H1 (cell line): ENCODE measurements at regions not wholly inside any gene's neighbourhood (a gene's known extent, or its start where the extent isn't known, plus 50 kb on each side); places are given as distances from the start of the nearest gene placed in this dataset.
"Not testable (repeated sequence)": the region's sequence is repeated elsewhere in the genome, so short reads cannot be mapped to it uniquely, and the experiment has no call there.

Source experiments
- CTCF ChIA-PET: fragments of 300-600 bp; sonication (Branson Sonifier 250); formaldehyde crosslinking; loops from one replicate; lab custom pipeline; 2021; ENCODE audit not compliant: partially characterized antibody; lab: Charles Lee
- POLR2A ChIA-PET: fragments of 300-600 bp; sonication (Branson Sonifier 250); formaldehyde crosslinking; loops from one replicate; lab custom pipeline; 2021; ENCODE audit warnings: inconsistent platforms; ENCODE audit not compliant: partially characterized antibody; lab: Charles Lee
- DNase-seq, 2 experiments: peaks; one replicate each; pipeline versions ENCODE4 v3.0.0 to v3.0.0-alpha.2; 2010 to 2022; ENCODE audit warnings: low spot score in 2 of 2, low read depth in 1 of 2, mixed read lengths in 1 of 2
- FAIRE-seq: peaks from 2 replicates; lab custom pipeline; 2011; peaks lifted over from hg19 to GRCh38; lab: Jason Lieb, UNC
- H2AFZ ChIP-seq: 2 replicates; pipeline ENCODE4 v1.8.1; 2012; ENCODE audit warnings: low read length, inconsistent platforms
- H2AK5ac ChIP-seq: 2 replicates; pipeline ENCODE4 v1.6.1; 2013; ENCODE audit warnings: low read depth, low read length
- H2BK120ac ChIP-seq: replicated peaks from 2 replicates; pipeline ENCODE3; 2013; ENCODE audit warnings: low read depth, low read length, inconsistent platforms
- H2BK12ac ChIP-seq: 2 replicates; pipeline ENCODE4 v1.6.1; 2013; ENCODE audit warnings: low read depth, low read length
- H2BK15ac ChIP-seq: 2 replicates; pipeline ENCODE4 v1.6.1; 2013; ENCODE audit warnings: low read length
- H2BK20ac ChIP-seq: 2 replicates; pipeline ENCODE4 v1.6.1; 2013; ENCODE audit warnings: low read length
- H2BK5ac ChIP-seq: 2 replicates; pipeline ENCODE4 v1.6.1; 2013; ENCODE audit warnings: low read depth, low read length
- H3K14ac ChIP-seq: 2 replicates; pipeline ENCODE4 v1.6.1; 2013; ENCODE audit warnings: inconsistent platforms; ENCODE audit not compliant: insufficient read length
- H3K18ac ChIP-seq: 2 replicates; pipeline ENCODE4 v1.6.1; 2013; ENCODE audit warnings: low read length; ENCODE audit errors: extremely low read depth
- H3K23ac ChIP-seq: 2 replicates; pipeline ENCODE4 v1.6.1; 2013; ENCODE audit warnings: inconsistent platforms; ENCODE audit not compliant: insufficient read length
- H3K23me2 ChIP-seq: 2 replicates; pipeline ENCODE4 v1.6.1; 2013; ENCODE audit warnings: low read depth, low read length
- H3K27ac ChIP-seq: 2 replicates; pipeline ENCODE4 v1.6.1; 2011; ENCODE audit warnings: low read depth, low read length, inconsistent platforms
- H3K27me3 ChIP-seq, 4 experiments: replicated peaks in 1 of 4; 1 replicate in 1 of 4; 2 replicates in 3 of 4; pipeline versions ENCODE4 v1.6.1 to v1.8.1; 2011 to 2013; ENCODE audit warnings: low read length in 3 of 4, mild to moderate bottlenecking in 3 of 4, inconsistent platforms in 2 of 4, mixed read lengths in 2 of 4, moderate library complexity in 1 of 4; ENCODE audit not compliant: control insufficient read depth in 3 of 4, insufficient read depth in 3 of 4; ENCODE audit errors: extremely low read depth in 1 of 4
- H3K36me3 ChIP-seq, 4 experiments: 2 replicates each; pipeline versions ENCODE4 v1.6.1 to v1.8.1; 2011 to 2013; ENCODE audit warnings: mild to moderate bottlenecking in 4 of 4, low read length in 3 of 4, moderate library complexity in 2 of 4, control low read depth in 1 of 4, inconsistent platforms in 1 of 4; ENCODE audit not compliant: insufficient read depth in 4 of 4, control insufficient read depth in 2 of 4
- H3K4ac ChIP-seq: replicated peaks from 2 replicates; pipeline ENCODE3; 2013; ENCODE audit warnings: low read length, low read depth, mixed read lengths, inconsistent platforms; ENCODE audit not compliant: insufficient read length
- H3K4me1 ChIP-seq, 4 experiments: replicated peaks in 1 of 4; 1 replicate in 1 of 4; 2 replicates in 3 of 4; pipeline versions ENCODE4 v1.6.1 to v1.8.1; 2011 to 2013; ENCODE audit warnings: low read length in 3 of 4, inconsistent platforms in 2 of 4, mixed read lengths in 1 of 4; ENCODE audit not compliant: insufficient read depth in 4 of 4, control insufficient read depth in 3 of 4
- H3K4me2 ChIP-seq, 2 experiments: 2 replicates each; pipeline versions ENCODE4 v1.6.1 to v1.8.1; 2011 to 2013; ENCODE audit warnings: low read depth in 2 of 2, low read length in 2 of 2, control low read depth in 1 of 2, inconsistent platforms in 1 of 2, mild to moderate bottlenecking in 1 of 2; ENCODE audit not compliant: insufficient read depth in 1 of 2
- H3K4me3 ChIP-seq, 4 experiments: fragments of 200-600, 300-600 bp in 1 of 4; sonication (generic), shearing (Covaris generic), sonication (Bioruptor Twin) in 1 of 4; 2 replicates each; pipeline versions ENCODE4 v1.5.1 to v1.8.1; 2011 to 2016; ENCODE audit warnings: low read length in 4 of 4, low read depth in 3 of 4, control low read depth in 2 of 4, inconsistent platforms in 2 of 4, mild to moderate bottlenecking in 2 of 4, mixed read lengths in 1 of 4, moderate library complexity in 1 of 4; ENCODE audit not compliant: insufficient read depth in 2 of 4; ENCODE audit errors: extremely low read depth in 1 of 4
- H3K56ac ChIP-seq: replicated peaks from 2 replicates; pipeline ENCODE3; 2013; ENCODE audit warnings: low read depth, mild to moderate bottlenecking, mixed read lengths, low read length, inconsistent platforms; ENCODE audit not compliant: insufficient read length
- H3K79me1 ChIP-seq: 2 replicates; pipeline ENCODE4 v1.6.1; 2013; ENCODE audit warnings: low read depth, low read length, control low read depth
- H3K79me2 ChIP-seq, 2 experiments: 2 replicates each; pipeline versions ENCODE4 v1.6.1 to v1.8.1; 2012 to 2013; ENCODE audit warnings: low read length in 2 of 2, mild to moderate bottlenecking in 2 of 2, inconsistent platforms in 1 of 2; ENCODE audit not compliant: insufficient read depth in 2 of 2, control insufficient read depth in 1 of 2
- H3K9ac ChIP-seq, 4 experiments: replicated peaks in 1 of 4; 1 replicate in 1 of 4; 2 replicates in 3 of 4; pipeline versions ENCODE4 v1.6.1 to v1.8.1; 2011 to 2013; ENCODE audit warnings: low read depth in 3 of 4, low read length in 3 of 4, control low read depth in 2 of 4, mild to moderate bottlenecking in 2 of 4, moderate library complexity in 2 of 4, inconsistent platforms in 1 of 4; ENCODE audit errors: extremely low read depth in 1 of 4
- H3K9me3 ChIP-seq, 2 experiments: 2 replicates each; pipeline versions ENCODE4 v1.6.1 to v1.8.1; 2012 to 2013; ENCODE audit warnings: mild to moderate bottlenecking in 2 of 2, moderate library complexity in 2 of 2, control low read depth in 1 of 2, inconsistent platforms in 1 of 2, low read depth in 1 of 2, low read length in 1 of 2, mixed read lengths in 1 of 2; ENCODE audit not compliant: insufficient read depth in 2 of 2
- H4K20me1 ChIP-seq, 2 experiments: replicated peaks in 1 of 2; 2 replicates each; pipeline versions ENCODE3 to v1.8.1; 2011 to 2013; ENCODE audit warnings: inconsistent platforms in 2 of 2, low read length in 2 of 2, mild to moderate bottlenecking in 1 of 2; ENCODE audit not compliant: insufficient read depth in 2 of 2, control insufficient read depth in 1 of 2
- H4K5ac ChIP-seq: 2 replicates; pipeline ENCODE4 v1.6.1; 2013; ENCODE audit warnings: low read length, low read depth, mixed read lengths, inconsistent platforms; ENCODE audit not compliant: insufficient read length
- H4K8ac ChIP-seq: 2 replicates; pipeline ENCODE4 v1.8.0; 2013; ENCODE audit warnings: mild to moderate bottlenecking, moderate library complexity, low read length, inconsistent platforms; ENCODE audit not compliant: insufficient read depth; ENCODE audit errors: extremely low read depth
- H4K91ac ChIP-seq: replicated peaks from 2 replicates; pipeline ENCODE3; 2013; ENCODE audit warnings: low read length, mixed read lengths, inconsistent platforms; ENCODE audit not compliant: insufficient read length
- WGBS, 2 experiments: shearing (Covaris generic) in 1 of 2; methylation state at CpG; one replicate each; pipeline versions ENCODE4 v1.1.6 to v1.1.7; 2013 to 2015; ENCODE audit warnings: low lambda C conversion rate in 2 of 2, mixed read lengths in 2 of 2, inconsistent platforms in 1 of 2, low coverage in 1 of 2, missing lambda C conversion rate in 1 of 2; ENCODE audit not compliant: insufficient replicate concordance in 2 of 2, insufficient coverage in 1 of 2, insufficient read length in 1 of 2; ENCODE audit errors: extremely low coverage in 1 of 2, missing lambda C conversion rate in 1 of 2; 5-methylcytosine and 5-hydroxymethylcytosine counted together

DNA sequence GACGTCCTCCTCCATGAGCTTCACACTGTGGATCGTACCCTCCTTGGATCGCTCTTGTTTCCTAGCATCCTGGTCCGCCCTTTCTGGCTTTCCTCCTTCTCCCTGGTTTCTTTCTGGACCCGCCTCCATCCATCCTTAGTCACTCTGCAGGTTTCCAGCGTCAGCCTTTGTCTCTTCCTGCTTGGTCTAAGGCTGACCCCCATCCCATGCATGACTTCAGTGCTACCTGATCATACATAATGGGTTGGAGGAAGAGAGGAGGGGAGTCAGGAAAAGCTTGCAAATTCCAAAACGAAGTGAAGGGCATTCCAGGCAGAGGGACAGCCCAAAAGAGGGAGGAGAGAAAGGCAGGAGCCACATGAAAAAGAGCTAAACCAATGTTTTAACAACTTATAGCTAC, 156.9 kb upstream of the NBPF12 start:
- POLR2A ChIA-PET, DNase-seq, H2BK5ac ChIP-seq: not testable (repeated sequence)

DNA sequence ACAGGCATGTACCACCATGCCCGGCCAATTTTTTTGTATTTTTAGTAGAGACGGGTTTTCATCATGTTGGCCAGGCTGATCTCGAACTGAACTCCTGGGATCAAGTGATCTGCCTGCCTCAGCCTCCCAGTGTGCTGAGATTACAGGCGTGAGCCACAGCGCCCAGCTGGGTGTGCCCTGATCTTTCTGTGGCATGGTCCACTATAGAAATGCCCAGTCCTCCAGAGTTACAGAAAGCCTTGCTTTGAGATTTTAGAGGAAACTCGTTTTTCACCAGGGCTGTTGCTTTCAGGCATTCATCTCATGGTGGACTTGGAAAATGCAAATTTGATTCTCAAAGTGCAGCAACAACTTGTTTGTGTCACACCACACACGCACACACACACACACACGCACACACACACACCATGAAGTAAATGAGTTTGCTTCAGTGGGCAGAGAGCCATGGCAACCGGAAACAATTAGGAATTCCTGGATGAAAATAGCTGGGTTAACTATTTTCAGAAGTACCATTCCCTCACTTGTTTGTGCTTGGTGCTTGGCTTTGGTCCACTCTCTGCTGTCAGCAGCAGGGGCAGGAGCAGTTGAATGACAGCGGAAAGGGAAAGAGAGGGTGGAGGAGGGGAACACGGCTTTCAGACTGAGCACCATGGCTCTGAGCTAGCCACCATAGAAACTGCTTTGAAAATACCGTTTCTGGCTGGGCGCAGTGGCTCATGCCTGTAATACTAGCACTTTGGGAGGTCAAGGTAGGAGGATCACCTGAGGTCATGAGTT, 160.1 kb upstream of the NBPF12 start:
- H4K5ac ChIP-seq, H4K91ac ChIP-seq, H3K4me2 ChIP-seq, H4K8ac ChIP-seq, H3K4me3 ChIP-seq, CTCF ChIA-PET, H3K9ac ChIP-seq, H2BK120ac ChIP-seq, H2BK20ac ChIP-seq, FAIRE-seq, H2BK15ac ChIP-seq, H3K36me3 ChIP-seq, H2BK12ac ChIP-seq, H3K23me2 ChIP-seq, POLR2A ChIA-PET, H4K20me1 ChIP-seq, DNase-seq, H3K4ac ChIP-seq, H3K27me3 ChIP-seq, H3K14ac ChIP-seq, H3K56ac ChIP-seq, H3K23ac ChIP-seq, H2AFZ ChIP-seq, H3K4me1 ChIP-seq, H2AK5ac ChIP-seq, H3K27ac ChIP-seq, H2BK5ac ChIP-seq, H3K79me2 ChIP-seq, H3K79me1 ChIP-seq, H3K9me3 ChIP-seq, H3K18ac ChIP-seq: not testable (repeated sequence)
- WGBS, 2 experiments: 85% methylated on average over 6 of the region's 13 CpGs; no CpG with 5 or more reads in 1 of the 2 experiments

More for the DNA sequence above, 156.9 kb upstream of the NBPF12 start:
- H3K27me3 ChIP-seq, H3K4me2 ChIP-seq, H2BK20ac ChIP-seq, H4K8ac ChIP-seq, H2BK15ac ChIP-seq, H3K4ac ChIP-seq, H4K20me1 ChIP-seq, H3K36me3 ChIP-seq, H4K91ac ChIP-seq, CTCF ChIA-PET, H3K4me1 ChIP-seq, H3K9ac ChIP-seq, H3K4me3 ChIP-seq, H2AFZ ChIP-seq, H3K14ac ChIP-seq, H3K9me3 ChIP-seq, FAIRE-seq, H3K56ac ChIP-seq, H3K23me2 ChIP-seq, H2AK5ac ChIP-seq, H3K23ac ChIP-seq, H2BK120ac ChIP-seq, H3K27ac ChIP-seq, H2BK12ac ChIP-seq, H3K79me2 ChIP-seq, H3K18ac ChIP-seq, H4K5ac ChIP-seq, H3K79me1 ChIP-seq: not testable (repeated sequence)
- WGBS, 2 experiments: 88% methylated on average over 6 of the region's 7 CpGs; no CpG with 5 or more reads in 1 of the 2 experiments
